Neural progenitor cell (in vitro differentiated cells): ENCODE measurements at regions not wholly inside any gene's neighbourhood (a gene's known extent, or its start where the extent isn't known, plus 50 kb on each side); places are given as distances from the start of the nearest gene placed in this dataset.
"Not testable (repeated sequence)": the region's sequence is repeated elsewhere in the genome, so short reads cannot be mapped to it uniquely, and the experiment has no call there.

Source experiments
- EZH2 ChIP-seq: fragments of 200-600 bp; sonication (generic); IDR thresholded peaks from 2 replicates; pipeline ENCODE4 v1.6.1; 2017; ENCODE audit warnings: antibody characterized with exemption, mild to moderate bottlenecking, moderate library complexity
- EZH2phosphoT487 ChIP-seq: fragments of 200-600 bp; sonication (generic); IDR thresholded peaks from 2 replicates; pipeline ENCODE4 v1.6.1; 2017; ENCODE audit warnings: antibody characterized with exemption
- TF ChIP-seq, protein P1 (sequence below): fragments of 200-600 bp; sonication (generic); IDR thresholded peaks from 2 replicates; pipeline ENCODE4 v1.5.1; 2017; ENCODE audit warnings: antibody characterized with exemption, mild to moderate bottlenecking

DNA sequence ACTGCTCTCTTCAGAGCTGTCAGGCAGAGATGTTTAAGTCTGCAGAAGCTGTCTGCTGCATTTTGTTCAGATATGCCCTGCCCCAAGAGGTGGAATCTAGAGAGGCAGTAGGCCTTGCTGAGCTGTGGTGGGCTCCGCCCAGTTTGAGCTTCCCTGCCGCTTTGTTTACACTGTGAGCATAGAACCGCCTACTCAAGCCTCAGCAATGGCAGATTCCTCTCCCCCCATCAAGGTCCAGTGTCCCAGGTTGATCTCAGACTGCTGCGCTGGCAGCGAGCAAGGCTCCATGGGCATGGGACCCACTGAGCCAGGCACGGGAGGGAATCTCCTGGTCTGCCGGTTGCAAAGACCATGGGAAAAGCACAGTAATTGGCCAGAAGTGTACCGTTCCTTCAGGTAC, 55.6 kb upstream of the ARHGAP29 start:
- not testable (repeated sequence) for TF ChIP-seq EZH2, EZH2phosphoT487
- TF ChIP-seq, protein P1, sequence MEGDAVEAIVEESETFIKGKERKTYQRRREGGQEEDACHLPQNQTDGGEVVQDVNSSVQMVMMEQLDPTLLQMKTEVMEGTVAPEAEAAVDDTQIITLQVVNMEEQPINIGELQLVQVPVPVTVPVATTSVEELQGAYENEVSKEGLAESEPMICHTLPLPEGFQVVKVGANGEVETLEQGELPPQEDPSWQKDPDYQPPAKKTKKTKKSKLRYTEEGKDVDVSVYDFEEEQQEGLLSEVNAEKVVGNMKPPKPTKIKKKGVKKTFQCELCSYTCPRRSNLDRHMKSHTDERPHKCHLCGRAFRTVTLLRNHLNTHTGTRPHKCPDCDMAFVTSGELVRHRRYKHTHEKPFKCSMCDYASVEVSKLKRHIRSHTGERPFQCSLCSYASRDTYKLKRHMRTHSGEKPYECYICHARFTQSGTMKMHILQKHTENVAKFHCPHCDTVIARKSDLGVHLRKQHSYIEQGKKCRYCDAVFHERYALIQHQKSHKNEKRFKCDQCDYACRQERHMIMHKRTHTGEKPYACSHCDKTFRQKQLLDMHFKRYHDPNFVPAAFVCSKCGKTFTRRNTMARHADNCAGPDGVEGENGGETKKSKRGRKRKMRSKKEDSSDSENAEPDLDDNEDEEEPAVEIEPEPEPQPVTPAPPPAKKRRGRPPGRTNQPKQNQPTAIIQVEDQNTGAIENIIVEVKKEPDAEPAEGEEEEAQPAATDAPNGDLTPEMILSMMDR: not testable (repeated sequence)
